Parathyroid adenoma (tissue), 2 donors: ENCODE measurements at regions not wholly inside any gene's neighbourhood (a gene's known extent, or its start where the extent isn't known, plus 50 kb on each side); places are given as distances from the start of the nearest gene placed in this dataset.

ENCODE experiments used
- H2AFZ ChIP-seq: fragments of 300-600 bp; sonication (generic); one replicate; pipeline ENCODE4 v1.7.0; 2017; ENCODE audit warnings: antibody characterized with exemption, mild to moderate bottlenecking
- H3K27ac ChIP-seq: fragments of 300-600 bp; sonication (generic); one replicate; pipeline ENCODE4 v1.7.0; 2017
- H3K27me3 ChIP-seq: fragments of 300-600 bp; sonication (generic); one replicate; pipeline ENCODE4 v1.7.0; 2017; ENCODE audit warnings: low read length; ENCODE audit not compliant: control insufficient read depth, insufficient read depth
- H3K36me3 ChIP-seq: fragments of 300-600 bp; sonication (generic); one replicate; pipeline ENCODE4 v1.7.0; 2017; ENCODE audit warnings: low read length; ENCODE audit not compliant: control insufficient read depth, insufficient read depth
- H3K4me1 ChIP-seq: fragments of 300-600 bp; sonication (generic); one replicate; pipeline ENCODE4 v1.7.0; 2017; ENCODE audit warnings: control low read depth
- H3K4me2 ChIP-seq: fragments of 300-600 bp; sonication (generic); one replicate; pipeline ENCODE4 v1.7.0; 2017; ENCODE audit warnings: low read length
- H3K4me3 ChIP-seq: fragments of 300-600 bp; sonication (generic); one replicate; pipeline ENCODE4 v1.7.0; 2017; ENCODE audit warnings: low read depth, low read length
- H3K79me2 ChIP-seq: fragments of 300-600 bp; sonication (generic); one replicate; pipeline ENCODE4 v1.7.0; 2017; ENCODE audit warnings: control low read depth
- H3K9ac ChIP-seq: fragments of 300-600 bp; sonication (generic); one replicate; pipeline ENCODE4 v1.7.0; 2017; ENCODE audit warnings: mild to moderate bottlenecking
- H3K9me3 ChIP-seq: fragments of 300-600 bp; sonication (generic); one replicate; pipeline ENCODE4 v1.7.0; 2017; ENCODE audit warnings: low read length; ENCODE audit not compliant: control insufficient read depth
- CTCF ChIP-seq: fragments of 300-600 bp; sonication (generic); IDR thresholded peaks from one replicate; pipeline ENCODE4 v1.7.0; 2017; ENCODE audit warnings: antibody characterized with exemption, mild to moderate bottlenecking
- donor health status: primary hyperparathyroidism.

GRCh38 chr12:18811273-18811672, 73.4 kb downstream of the CAPZA3 start:
- no peaks in the 10 kb centered on the region for H3K27me3 ChIP-seq
- no peaks in the 10 kb centered on the region for H3K4me1 ChIP-seq
- no peak overlapping the region for H2AFZ ChIP-seq
- no peak overlapping the region for H3K4me3 ChIP-seq
- H3K9me3 ChIP-seq: no peaks in the 10 kb centered on the region
- no peaks in the 10 kb centered on the region for H3K79me2 ChIP-seq
- H3K9ac ChIP-seq: no peak overlapping the region
- H3K4me2 ChIP-seq: no peak overlapping the region
- H3K27ac ChIP-seq: no peak overlapping the region
- no peaks in the 10 kb centered on the region for H3K36me3 ChIP-seq
- no peak for TF ChIP-seq CTCF

GRCh38 chr12:18813753-18814152, 75.8 kb downstream of the CAPZA3 start:
- Histone ChIP-seq H3K36me3 (no peaks in the 10 kb centered on the region), H3K4me3 (no peak overlapping the region), H3K9ac (no peak overlapping the region), H3K27ac (no peak overlapping the region), H3K27me3 (no peaks in the 10 kb centered on the region), H3K9me3 (no peaks in the 10 kb centered on the region), H2AFZ (no peak overlapping the region), H3K4me2 (no peak overlapping the region), H3K4me1 (no peaks in the 10 kb centered on the region), H3K79me2 (no peaks in the 10 kb centered on the region)
- no peak for TF ChIP-seq CTCF

GRCh38 chr12:18818579-18819268, 80.8 kb downstream of the CAPZA3 start:
- H3K27ac ChIP-seq: no peak overlapping the region
- H3K9me3 ChIP-seq: no peaks in the 10 kb centered on the region
- H3K4me3 ChIP-seq: no peak overlapping the region
- no peak overlapping the region for H3K9ac ChIP-seq
- no peaks in the 10 kb centered on the region for H3K27me3 ChIP-seq
- H3K36me3 ChIP-seq: no peaks in the 10 kb centered on the region
- H3K4me1 ChIP-seq: no peaks in the 10 kb centered on the region
- H3K4me2 ChIP-seq: no peak overlapping the region
- no peak for TF ChIP-seq CTCF
- H3K79me2 ChIP-seq: no peaks in the 10 kb centered on the region
- no peak overlapping the region for H2AFZ ChIP-seq

- no peaks in the 10 kb centered on the region for H3K36me3 ChIP-seq
- no peaks in the 10 kb centered on the region for H3K27me3 ChIP-seq
- H3K4me3 ChIP-seq: no peak overlapping the region
- H3K9ac ChIP-seq: no peak overlapping the region
- H3K9me3 ChIP-seq: no peaks in the 10 kb centered on the region
- H3K27ac ChIP-seq: no peak overlapping the region
- H2AFZ ChIP-seq: no peak overlapping the region
- H3K4me2 ChIP-seq: no peak overlapping the region
- no peaks in the 10 kb centered on the region for H3K79me2 ChIP-seq
- TF ChIP-seq CTCF: no peak
- no peaks in the 10 kb centered on the region for H3K4me1 ChIP-seq
Measured at GRCh38 chr12:18819484-18819883, 81.6 kb downstream of the CAPZA3 start.

GRCh38 chr12:18823461-18823860, 85.5 kb downstream of the CAPZA3 start:
- no peaks in the 10 kb centered on the region for H3K79me2 ChIP-seq
- H3K4me1 ChIP-seq: no peaks in the 10 kb centered on the region
- no peaks in the 10 kb centered on the region for H3K9me3 ChIP-seq
- no peak overlapping the region for H2AFZ ChIP-seq
- no peaks in the 10 kb centered on the region for H3K27me3 ChIP-seq
- H3K27ac ChIP-seq: no peak overlapping the region
- no peak overlapping the region for H3K9ac ChIP-seq
- H3K4me2 ChIP-seq: no peak overlapping the region
- H3K4me3 ChIP-seq: no peak overlapping the region
- no peak for TF ChIP-seq CTCF
- H3K36me3 ChIP-seq: no peaks in the 10 kb centered on the region
